Fibroblast of lung (primary cell): ENCODE measurements at regions not wholly inside any gene's neighbourhood (a gene's known extent, or its start where the extent isn't known, plus 50 kb on each side); places are given as distances from the start of the nearest gene placed in this dataset.

Experiments used
- DNase-seq, 2 donors: peaks; one replicate each; pipeline versions ENCODE4 v3.0.0 to v3.0.0-alpha.2; 2010; ENCODE audit warnings: low read depth in 2 of 2
- H2AFZ ChIP-seq: 2 replicates; pipeline ENCODE4 v1.5.1; 2012; ENCODE audit warnings: low read length, control low read depth, inconsistent platforms
- H3K27ac ChIP-seq: 2 replicates; pipeline ENCODE4 v1.5.1; 2011; ENCODE audit warnings: low read length, control low read depth; ENCODE audit not compliant: insufficient read depth
- H3K27me3 ChIP-seq: 2 replicates; pipeline ENCODE4 v1.5.1; 2011; ENCODE audit warnings: mild to moderate bottlenecking, low read length; ENCODE audit not compliant: control insufficient read depth, insufficient read depth
- H3K36me3 ChIP-seq: 2 replicates; pipeline ENCODE4 v1.5.1; 2011; ENCODE audit warnings: low read length; ENCODE audit not compliant: control insufficient read depth, insufficient read depth
- H3K4me1 ChIP-seq: 2 replicates; pipeline ENCODE4 v1.5.1; 2011; ENCODE audit warnings: low read length; ENCODE audit not compliant: control insufficient read depth, insufficient read depth; ENCODE audit errors: extremely low read depth
- H3K4me2 ChIP-seq: 2 replicates; pipeline ENCODE4 v1.5.1; 2011; ENCODE audit warnings: low read length, control low read depth; ENCODE audit not compliant: insufficient read depth; ENCODE audit errors: extremely low read depth
- H3K4me3 ChIP-seq, 4 experiments: fragments of 200-600 bp in 1 of 4; sonication (generic) in 1 of 4; replicated peaks in 1 of 4; 2 replicates each; pipeline ENCODE4 v1.5.1; 2011 to 2016; ENCODE audit warnings: low read length in 4 of 4, low read depth in 3 of 4, mild to moderate bottlenecking in 3 of 4, control low read depth in 2 of 4, inconsistent platforms in 1 of 4, mixed read lengths in 1 of 4; ENCODE audit not compliant: insufficient read depth in 1 of 4; ENCODE audit errors: control extremely low read depth in 1 of 4
- H3K79me2 ChIP-seq: 2 replicates; pipeline ENCODE4 v1.5.1; 2012; ENCODE audit warnings: mild to moderate bottlenecking, low read length, inconsistent platforms; ENCODE audit not compliant: control insufficient read depth, insufficient read depth
- H3K9ac ChIP-seq: 2 replicates; pipeline ENCODE4 v1.5.1; 2011; ENCODE audit warnings: mild to moderate bottlenecking, low read length, control low read depth; ENCODE audit not compliant: insufficient read depth
- H3K9me3 ChIP-seq: 2 replicates; pipeline ENCODE4 v1.5.1; 2012; ENCODE audit warnings: low read depth, low read length; ENCODE audit not compliant: control insufficient read depth, insufficient read depth
- H4K20me1 ChIP-seq: 2 replicates; pipeline ENCODE4 v1.5.1; 2011; ENCODE audit warnings: low read length; ENCODE audit not compliant: control insufficient read depth, insufficient read depth; ENCODE audit errors: extremely low read depth
- CTCF ChIP-seq, 2 donors: IDR thresholded peaks in 1 of 2; conservative IDR thresholded peaks in 1 of 2; 1 replicate in 1 of 2; 2 replicates in 1 of 2; pipeline ENCODE4 v1.5.1; 2011 to 2012; ENCODE audit warnings: low read length in 2 of 2, control low read depth in 1 of 2, inconsistent platforms in 1 of 2, low read depth in 1 of 2, mild to moderate bottlenecking in 1 of 2
- EZH2 ChIP-seq: IDR thresholded peaks from 2 replicates; pipeline ENCODE4 v1.5.1; 2012; ENCODE audit warnings: low read length, control low read depth, mild to moderate bottlenecking; ENCODE audit errors: missing control alignments

GRCh38 chr9:88923092-88923491 is 68.2 kb upstream of the S1PR3 start:
- H3K36me3 ChIP-seq: no peaks in the 10 kb centered on the region
- DNase-seq: no peak
- H4K20me1 ChIP-seq: no peaks in the 10 kb centered on the region
- no peak overlapping the region for H3K9ac ChIP-seq
- no peak overlapping the region for H3K27ac ChIP-seq
- no peaks in the 10 kb centered on the region for H3K79me2 ChIP-seq
- no peaks in the 10 kb centered on the region for H3K4me1 ChIP-seq
- H3K27me3 ChIP-seq: no peaks in the 10 kb centered on the region
- no peak overlapping the region for H2AFZ ChIP-seq
- H3K4me2 ChIP-seq: no peak overlapping the region
- H3K9me3 ChIP-seq: no peaks in the 10 kb centered on the region
- no peak for TF ChIP-seq CTCF (conservative IDR thresholded peaks at IDR 0.05 in 1 of 2, IDR thresholded peaks at IDR 0.05 in 1 of 2; ENCODE audit: low read depth in 1 of 2, low read length in 2 of 2)
- no peak for TF ChIP-seq EZH2
- H3K4me3 ChIP-seq: no peak overlapping the region

DNA sequence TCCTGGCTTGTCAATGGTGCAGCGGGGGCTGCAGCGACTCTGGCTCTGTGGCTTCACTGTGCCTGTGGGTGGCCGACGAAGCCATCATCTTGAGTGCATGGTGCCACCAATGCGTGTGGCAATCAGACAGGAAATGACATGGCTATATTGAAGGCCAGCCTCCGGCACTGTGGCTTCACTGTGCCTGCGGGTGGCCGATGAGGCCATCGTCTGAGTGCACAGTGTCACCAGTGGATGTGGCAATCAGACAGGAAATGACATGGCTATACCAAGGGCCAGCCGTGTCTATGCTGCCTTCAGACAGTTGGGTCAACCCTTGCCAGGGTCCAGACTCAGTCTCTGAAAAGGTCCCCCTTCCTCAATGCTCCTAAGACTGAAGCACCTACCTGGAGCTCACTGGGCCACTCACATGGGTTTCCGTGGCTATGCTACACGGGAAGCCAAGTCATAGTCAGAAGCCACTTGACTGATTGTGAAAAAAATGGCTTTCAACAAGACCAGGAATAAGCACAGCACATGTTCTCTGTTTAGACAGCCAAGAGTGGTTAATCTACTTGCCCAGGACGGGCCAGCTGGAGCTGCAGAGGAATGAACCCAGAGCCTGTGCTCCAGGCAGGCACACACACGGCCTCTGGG is 67.5 kb upstream of the S1PR3 start:
- H3K36me3 ChIP-seq: no peaks in the 10 kb centered on the region
- H3K9ac ChIP-seq: no peak overlapping the region
- no peaks in the 10 kb centered on the region for H3K4me1 ChIP-seq
- no peaks in the 10 kb centered on the region for H4K20me1 ChIP-seq
- no peak overlapping the region for H3K4me2 ChIP-seq
- H2AFZ ChIP-seq: no peak overlapping the region
- H3K27me3 ChIP-seq: no peaks in the 10 kb centered on the region
- H3K9me3 ChIP-seq: no peaks in the 10 kb centered on the region
- H3K4me3 ChIP-seq: no peak overlapping the region
- H3K27ac ChIP-seq: no peak overlapping the region
- no peak for DNase-seq
- TF ChIP-seq CTCF (conservative IDR thresholded peaks at IDR 0.05 in 1 of 2, IDR thresholded peaks at IDR 0.05 in 1 of 2; ENCODE audit: low read depth in 1 of 2, low read length in 2 of 2) (no peak), EZH2 (no peak)
- no peaks in the 10 kb centered on the region for H3K79me2 ChIP-seq

DNA sequence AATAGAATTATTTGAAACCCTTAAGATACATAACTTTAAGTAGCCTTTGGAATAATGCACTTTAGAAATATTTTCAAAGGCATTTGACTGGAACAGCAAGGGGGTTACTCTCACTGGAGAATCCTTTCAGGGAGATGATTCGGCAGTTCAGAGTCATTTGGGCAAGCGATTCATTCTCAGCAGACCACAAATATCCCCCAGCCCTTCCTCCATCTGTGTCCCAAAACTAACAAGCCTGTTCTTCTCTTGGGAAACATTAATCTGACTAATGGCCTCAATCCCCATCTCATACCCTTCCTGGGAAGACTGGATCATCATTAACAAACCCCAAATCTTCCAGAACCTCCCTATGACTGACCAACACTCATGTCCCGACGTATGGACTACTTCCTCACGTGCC is 65.8 kb upstream of the S1PR3 start:
- Histone ChIP-seq H3K4me3 (no peak overlapping the region), H3K4me1 (no peaks in the 10 kb centered on the region), H2AFZ (no peak overlapping the region), H3K4me2 (no peak overlapping the region), H4K20me1 (no peaks in the 10 kb centered on the region), H3K36me3 (no peaks in the 10 kb centered on the region), H3K79me2 (no peaks in the 10 kb centered on the region), H3K9ac (no peak overlapping the region), H3K27ac (no peak overlapping the region), H3K9me3 (no peaks in the 10 kb centered on the region), H3K27me3 (no peaks in the 10 kb centered on the region)
- TF ChIP-seq EZH2 (no peak), CTCF (conservative IDR thresholded peaks at IDR 0.05 in 1 of 2, IDR thresholded peaks at IDR 0.05 in 1 of 2; ENCODE audit: low read depth in 1 of 2, low read length in 2 of 2) (no peak)
- no peak for DNase-seq
